T-cell (primary cell): ENCODE measurements at regions not wholly inside any gene's neighbourhood (a gene's known extent, or its start where the extent isn't known, plus 50 kb on each side); places are given as distances from the start of the nearest gene placed in this dataset.

Experiments used
- ATAC-seq, 4 experiments: fragments of 200-7000 bp in 3 of 4; fragments of 150-1000 bp in 1 of 4; cut with Tn5 transposase; replicated peaks in 1 of 4; 1 replicate in 3 of 4; 2 replicates in 1 of 4; pipeline ENCODE4 v1.10.0; 2021; ENCODE audit warnings: moderate library complexity in 3 of 4, mild to moderate bottlenecking in 2 of 4, moderate number of reproducible peaks in 1 of 4
- CTCF ChIA-PET, 2 donors: fragments of 300-600 bp; sonication (Branson Sonifier 250); formaldehyde crosslinking; loops; one replicate each; lab custom pipeline; 2022; ENCODE audit warnings: antibody characterized with exemption in 2 of 2; lab: Charles Lee
- POLR2A ChIA-PET, 2 donors: fragments of 300-600 bp; sonication (Branson Sonifier 250); formaldehyde crosslinking; loops; one replicate each; lab custom pipeline; 2022; ENCODE audit warnings: antibody characterized with exemption in 2 of 2; lab: Charles Lee
- DNase-seq, 35 experiments: peaks; one replicate each; pipeline versions ENCODE4 v3.0.0 to v3.0.0-alpha.2; 2013 to 2023
- H3K27ac ChIP-seq: one replicate; pipeline ENCODE4 v1.5.1; 2013; ENCODE audit warnings: low read length
- H3K27me3 ChIP-seq, 2 experiments: replicated peaks in 1 of 2; 1 replicate in 1 of 2; 2 replicates in 1 of 2; pipeline versions ENCODE4 v1.6.1 to v1.7.0; 2013; ENCODE audit warnings: low read length in 1 of 2, mixed read lengths in 1 of 2; ENCODE audit not compliant: control insufficient read depth in 2 of 2, insufficient read depth in 2 of 2; ENCODE audit errors: extremely low read depth in 1 of 2
- H3K36me3 ChIP-seq, 2 donors: 1 replicate in 1 of 2; 2 replicates in 1 of 2; pipeline versions ENCODE4 v1.6.1 to v1.7.0; 2013; ENCODE audit warnings: low read length in 1 of 2; ENCODE audit not compliant: control insufficient read depth in 2 of 2, insufficient read depth in 1 of 2; ENCODE audit errors: extremely low read depth in 1 of 2
- H3K4me1 ChIP-seq, 2 experiments: 1 replicate in 1 of 2; 2 replicates in 1 of 2; pipeline versions ENCODE4 v1.6.1 to v1.7.0; 2013; ENCODE audit warnings: low read length in 2 of 2, mixed read lengths in 1 of 2; ENCODE audit not compliant: insufficient read depth in 2 of 2, control insufficient read depth in 1 of 2; ENCODE audit errors: extremely low read depth in 1 of 2
- H3K4me3 ChIP-seq, 2 donors: 1 replicate in 1 of 2; 2 replicates in 1 of 2; pipeline versions ENCODE4 v1.5.1 to v1.7.0; 2013; ENCODE audit warnings: mild to moderate bottlenecking in 2 of 2, low read length in 1 of 2, moderate library complexity in 1 of 2; ENCODE audit not compliant: control insufficient read depth in 1 of 2; ENCODE audit errors: extremely low read depth in 1 of 2
- H3K9me3 ChIP-seq: 2 replicates; pipeline ENCODE4 v1.7.0; 2013
- H3K27ac Mint-ChIP-seq, 2 donors: one replicate each; pipeline ENCODE4 v1.8.0; 2020 to 2021; ENCODE audit warnings: mild to moderate bottlenecking in 2 of 2, mixed read lengths in 2 of 2
- H3K27me3 Mint-ChIP-seq, 2 donors: one replicate each; pipeline ENCODE4 v1.8.0; 2021 to 2022; ENCODE audit warnings: mixed read lengths in 2 of 2
- H3K36me3 Mint-ChIP-seq: one replicate; pipeline ENCODE4 v1.8.0; 2021; ENCODE audit warnings: mixed read lengths
- H3K4me1 Mint-ChIP-seq, 3 donors: one replicate each; pipeline ENCODE4 v1.8.0; 2020 to 2022; ENCODE audit warnings: mixed read lengths in 3 of 3, mild to moderate bottlenecking in 1 of 3
- H3K4me3 Mint-ChIP-seq, 3 donors: one replicate each; pipeline ENCODE4 v1.8.0; 2020 to 2022; ENCODE audit warnings: mild to moderate bottlenecking in 3 of 3, mixed read lengths in 3 of 3, moderate library complexity in 3 of 3
- H3K9me3 Mint-ChIP-seq, 3 donors: one replicate each; pipeline ENCODE4 v1.8.0; 2020 to 2022; ENCODE audit warnings: mixed read lengths in 3 of 3
- WGBS: methylation state at CpG from one replicate; pipeline ENCODE4 v1.1.5; 2013; ENCODE audit warnings: missing lambda C conversion rate; ENCODE audit not compliant: insufficient coverage; 5-methylcytosine and 5-hydroxymethylcytosine counted together

- no peaks in the 10 kb centered on the region for H3K27me3 ChIP-seq
- H3K4me3 ChIP-seq = no peak overlapping the region
- no peak for ATAC-seq
- H3K27ac Mint-ChIP-seq = no peak overlapping the region
- no peaks in the 10 kb centered on the region for H3K27me3 Mint-ChIP-seq
- WGBS = no CpG with 5 or more reads among the region's 2 CpGs
- H3K9me3 ChIP-seq = peaks cover 3% of the 10 kb centered on the region
- H3K4me1 Mint-ChIP-seq = no peaks in the 10 kb centered on the region
- peaks cover 19 to 25% (median 20%) of the 10 kb centered on the region in 3 donors for H3K9me3 Mint-ChIP-seq
- CTCF ChIA-PET = no interaction called here
- DNase-seq = no peak
- no peaks in the 10 kb centered on the region for H3K36me3 ChIP-seq
- no peak overlapping the region for H3K27ac ChIP-seq
- no peaks in the 10 kb centered on the region for H3K36me3 Mint-ChIP-seq
- no peaks in the 10 kb centered on the region for H3K4me1 ChIP-seq
- no peak overlapping the region for H3K4me3 Mint-ChIP-seq
- POLR2A ChIA-PET = no interaction called here
Measured at GRCh38 chr14:87271331-87271730, 721.7 kb downstream of the GALC start.

GRCh38 chr14:87268997-87269396 is 724.0 kb downstream of the GALC start:
- DNase-seq (no peak), ATAC-seq (no peak)
- no CpG with 5 or more reads among the region's 2 CpGs for WGBS
- Histone ChIP-seq H3K9me3 (peaks cover 3% of the 10 kb centered on the region), H3K4me3 (no peak overlapping the region), H3K27me3 (no peaks in the 10 kb centered on the region), H3K36me3 (no peaks in the 10 kb centered on the region), H3K4me1 (no peaks in the 10 kb centered on the region), H3K27ac (no peak overlapping the region)
- H3K9me3 Mint-ChIP-seq = peaks cover 19 to 23% (median 20%) of the 10 kb centered on the region in 3 donors
- no peak overlapping the region for H3K27ac Mint-ChIP-seq
- CTCF ChIA-PET = no interaction called here
- no peaks in the 10 kb centered on the region for H3K36me3 Mint-ChIP-seq
- H3K4me3 Mint-ChIP-seq = no peak overlapping the region
- no peaks in the 10 kb centered on the region for H3K27me3 Mint-ChIP-seq
- POLR2A ChIA-PET = no interaction called here
- H3K4me1 Mint-ChIP-seq = no peaks in the 10 kb centered on the region

- Histone ChIP-seq H3K27me3 (no peaks in the 10 kb centered on the region), H3K4me1 (no peaks in the 10 kb centered on the region), H3K9me3 (peaks cover 2% of the 10 kb centered on the region), H3K27ac (no peak overlapping the region), H3K36me3 (no peaks in the 10 kb centered on the region), H3K4me3 (no peak overlapping the region)
- DNase-seq (no peak), ATAC-seq (no peak)
- Mint-ChIP-seq H3K4me1 (no peaks in the 10 kb centered on the region), H3K4me3 (no peak overlapping the region), H3K9me3 (peaks cover 10 to 15% (median 10%) of the 10 kb centered on the region in 3 donors), H3K27me3 (no peaks in the 10 kb centered on the region), H3K27ac (no peak overlapping the region), H3K36me3 (no peaks in the 10 kb centered on the region)
- WGBS = 48% methylated on average over 3 of the region's 3 CpGs
- CTCF ChIA-PET = no interaction called here
- POLR2A ChIA-PET = no interaction called here
Measured at GRCh38 chr14:87264796-87265195, 728.2 kb downstream of the GALC start.

GRCh38 chr14:87264272-87264785 is 728.7 kb downstream of the GALC start:
- Mint-ChIP-seq H3K27ac (no peak overlapping the region), H3K27me3 (no peaks in the 10 kb centered on the region), H3K4me1 (no peaks in the 10 kb centered on the region), H3K4me3 (no peak overlapping the region), H3K9me3 (peaks cover 5 to 13% (median 10%) of the 10 kb centered on the region in 3 donors), H3K36me3 (no peaks in the 10 kb centered on the region)
- no peak for ATAC-seq
- H3K27me3 ChIP-seq = no peaks in the 10 kb centered on the region
- 43% methylated on average over 2 of the region's 2 CpGs for WGBS
- no peak for DNase-seq
- peaks cover 2% of the 10 kb centered on the region for H3K9me3 ChIP-seq
- H3K27ac ChIP-seq = no peak overlapping the region
- no peaks in the 10 kb centered on the region for H3K36me3 ChIP-seq
- H3K4me1 ChIP-seq = no peaks in the 10 kb centered on the region
- no peak overlapping the region for H3K4me3 ChIP-seq
- POLR2A ChIA-PET = no interaction called here
- CTCF ChIA-PET = no interaction called here

GRCh38 chr14:87261621-87262020 is 731.4 kb downstream of the GALC start:
- Histone ChIP-seq H3K4me3 (no peak overlapping the region), H3K36me3 (no peaks in the 10 kb centered on the region), H3K27ac (no peak overlapping the region), H3K4me1 (no peaks in the 10 kb centered on the region), H3K9me3 (peaks cover 2% of the 10 kb centered on the region), H3K27me3 (no peaks in the 10 kb centered on the region)
- Mint-ChIP-seq H3K27ac (no peak overlapping the region), H3K27me3 (no peaks in the 10 kb centered on the region), H3K4me1 (no peaks in the 10 kb centered on the region), H3K36me3 (no peaks in the 10 kb centered on the region), H3K9me3 (peaks cover 5 to 21% (median 15%) of the 10 kb centered on the region in 3 donors), H3K4me3 (no peak overlapping the region)
- ChIA-PET CTCF (no interaction called here), POLR2A (interaction anchor here in 1 of 2 donors (0.6 kb wide), 1 partner anchor 46 kb away, joined by 5 read pairs; no protein-coding TSS in a partner anchor)
- DNase-seq (no peak), ATAC-seq (no peak)
- WGBS = 100% methylated on average over 1 of the region's 2 CpGs

GRCh38 chr14:87260460-87260859 is 732.5 kb downstream of the GALC start:
- Histone ChIP-seq H3K27me3 (no peaks in the 10 kb centered on the region), H3K27ac (no peak overlapping the region), H3K4me1 (no peaks in the 10 kb centered on the region), H3K9me3 (peaks cover 2% of the 10 kb centered on the region), H3K4me3 (no peak overlapping the region), H3K36me3 (no peaks in the 10 kb centered on the region)
- Mint-ChIP-seq H3K9me3 (peaks cover 5 to 21% (median 16%) of the 10 kb centered on the region in 3 donors), H3K36me3 (no peaks in the 10 kb centered on the region), H3K27ac (no peak overlapping the region), H3K4me3 (no peak overlapping the region), H3K27me3 (no peaks in the 10 kb centered on the region), H3K4me1 (no peaks in the 10 kb centered on the region)
- no CpG with 5 or more reads among the region's 3 CpGs for WGBS
- no peak for ATAC-seq
- no peak for DNase-seq
- CTCF ChIA-PET = no interaction called here
- POLR2A ChIA-PET = no interaction called here

GRCh38 chr14:87257421-87257820 is 735.6 kb downstream of the GALC start:
- no peak overlapping the region for H3K4me3 Mint-ChIP-seq
- H3K36me3 Mint-ChIP-seq = no peaks in the 10 kb centered on the region
- H3K27me3 ChIP-seq = no peaks in the 10 kb centered on the region
- H3K9me3 ChIP-seq = peaks cover 2% of the 10 kb centered on the region
- ChIA-PET CTCF (no interaction called here), POLR2A (no interaction called here)
- H3K27ac Mint-ChIP-seq = no peak overlapping the region
- H3K4me1 ChIP-seq = no peaks in the 10 kb centered on the region
- H3K27me3 Mint-ChIP-seq = no peaks in the 10 kb centered on the region
- H3K36me3 ChIP-seq = no peaks in the 10 kb centered on the region
- WGBS = 63% methylated on average over 1 of the region's 1 CpG
- H3K27ac ChIP-seq = no peak overlapping the region
- H3K4me1 Mint-ChIP-seq = no peaks in the 10 kb centered on the region
- DNase-seq = no peak
- peaks cover 0 to 18% (median 11%) of the 10 kb centered on the region in 3 donors for H3K9me3 Mint-ChIP-seq
- ATAC-seq = no peak
- no peak overlapping the region for H3K4me3 ChIP-seq
